ENCODE measurements at regions not wholly inside any gene's neighbourhood (a gene's known extent, or its start where the extent isn't known, plus 50 kb on each side); places are given as distances from the start of the nearest gene placed in this dataset.

GRCh38 chr12:126998747-126999285, 1268.2 kb upstream of the TMEM132C start:
- H3K4me3 ChIP-seq (ENCODE audit: low read depth, low read length), result no peak overlapping the region
- TF ChIP-seq, protein P1, sequence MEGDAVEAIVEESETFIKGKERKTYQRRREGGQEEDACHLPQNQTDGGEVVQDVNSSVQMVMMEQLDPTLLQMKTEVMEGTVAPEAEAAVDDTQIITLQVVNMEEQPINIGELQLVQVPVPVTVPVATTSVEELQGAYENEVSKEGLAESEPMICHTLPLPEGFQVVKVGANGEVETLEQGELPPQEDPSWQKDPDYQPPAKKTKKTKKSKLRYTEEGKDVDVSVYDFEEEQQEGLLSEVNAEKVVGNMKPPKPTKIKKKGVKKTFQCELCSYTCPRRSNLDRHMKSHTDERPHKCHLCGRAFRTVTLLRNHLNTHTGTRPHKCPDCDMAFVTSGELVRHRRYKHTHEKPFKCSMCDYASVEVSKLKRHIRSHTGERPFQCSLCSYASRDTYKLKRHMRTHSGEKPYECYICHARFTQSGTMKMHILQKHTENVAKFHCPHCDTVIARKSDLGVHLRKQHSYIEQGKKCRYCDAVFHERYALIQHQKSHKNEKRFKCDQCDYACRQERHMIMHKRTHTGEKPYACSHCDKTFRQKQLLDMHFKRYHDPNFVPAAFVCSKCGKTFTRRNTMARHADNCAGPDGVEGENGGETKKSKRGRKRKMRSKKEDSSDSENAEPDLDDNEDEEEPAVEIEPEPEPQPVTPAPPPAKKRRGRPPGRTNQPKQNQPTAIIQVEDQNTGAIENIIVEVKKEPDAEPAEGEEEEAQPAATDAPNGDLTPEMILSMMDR (conservative IDR thresholded peaks at IDR 0.05; ENCODE audit: low read depth, low read length), result no peak
- DNase-seq (ENCODE audit: low read depth), result no peak

- H3K4me3 ChIP-seq (ENCODE audit: low read depth, low read length), result no peak overlapping the region
- TF ChIP-seq, protein P1 (conservative IDR thresholded peaks at IDR 0.05; ENCODE audit: low read depth, low read length), result no peak
- no peak for DNase-seq (ENCODE audit: low read depth)
These were observed 1267.6 kb upstream of the TMEM132C start for GRCh38 chr12:126999352-126999751.

DNA sequence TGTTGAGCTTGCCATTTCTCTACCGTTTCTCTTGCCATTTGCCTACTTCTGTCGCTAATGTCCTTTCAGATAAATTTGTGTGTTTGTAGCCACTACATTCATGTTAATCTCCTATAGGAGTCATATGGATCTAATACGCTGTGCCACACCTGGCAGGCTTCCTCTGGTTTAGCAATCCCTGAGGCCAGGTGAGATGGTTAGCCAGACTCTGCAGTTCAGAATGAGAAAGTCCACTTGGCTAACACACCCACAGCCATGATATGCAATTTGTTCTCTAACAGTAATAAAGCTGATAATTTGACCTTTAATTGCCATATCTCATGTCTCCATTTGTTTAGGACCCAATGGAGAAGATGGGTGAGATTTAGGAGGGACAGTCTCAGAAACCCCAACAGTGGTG, 1261.6 kb upstream of the TMEM132C start:
- H3K4me3 ChIP-seq (ENCODE audit: low read depth, low read length), result no peak overlapping the region
- TF ChIP-seq, protein P1 (conservative IDR thresholded peaks at IDR 0.05; ENCODE audit: low read depth, low read length), result no peak
- no peak for DNase-seq (ENCODE audit: low read depth)

DNA sequence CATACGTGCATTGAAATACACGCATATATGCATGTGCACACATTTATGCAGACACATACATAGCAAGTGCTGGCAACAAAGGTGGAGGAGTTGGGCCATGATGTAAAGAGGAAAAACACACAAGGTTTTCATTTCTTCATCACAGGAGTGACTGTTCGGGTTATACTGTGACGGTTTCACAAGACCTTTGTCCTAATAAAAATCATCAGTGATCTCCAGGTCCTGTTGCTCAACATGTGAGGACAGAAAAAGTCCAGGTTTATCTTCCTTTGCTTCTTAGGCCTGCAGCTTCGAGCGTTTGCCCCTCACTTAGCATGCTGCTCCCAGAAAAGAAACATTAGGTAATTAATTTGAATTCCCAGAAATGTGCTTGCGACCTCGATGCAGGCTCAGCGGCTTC, 1260.0 kb upstream of the TMEM132C start:
- H3K4me3 ChIP-seq (ENCODE audit: low read depth, low read length), result no peak overlapping the region
- TF ChIP-seq, protein P1 (conservative IDR thresholded peaks at IDR 0.05; ENCODE audit: low read depth, low read length), result no peak
- DNase-seq (ENCODE audit: low read depth), result no peak

GRCh38 chr12:127008755-127009403, 1258.1 kb upstream of the TMEM132C start:
- no peak for DNase-seq (ENCODE audit: low read depth)
- H3K4me3 ChIP-seq (ENCODE audit: low read depth, low read length), result no peak overlapping the region
- TF ChIP-seq, protein P1 (conservative IDR thresholded peaks at IDR 0.05; ENCODE audit: low read depth, low read length), result no peak

GRCh38 chr12:127012109-127012508, 1254.9 kb upstream of the TMEM132C start:
- no peak overlapping the region for H3K4me3 ChIP-seq (ENCODE audit: low read depth, low read length)
- TF ChIP-seq, protein P1 (conservative IDR thresholded peaks at IDR 0.05; ENCODE audit: low read depth, low read length), result no peak
- DNase-seq (ENCODE audit: low read depth), result no peak

DNA sequence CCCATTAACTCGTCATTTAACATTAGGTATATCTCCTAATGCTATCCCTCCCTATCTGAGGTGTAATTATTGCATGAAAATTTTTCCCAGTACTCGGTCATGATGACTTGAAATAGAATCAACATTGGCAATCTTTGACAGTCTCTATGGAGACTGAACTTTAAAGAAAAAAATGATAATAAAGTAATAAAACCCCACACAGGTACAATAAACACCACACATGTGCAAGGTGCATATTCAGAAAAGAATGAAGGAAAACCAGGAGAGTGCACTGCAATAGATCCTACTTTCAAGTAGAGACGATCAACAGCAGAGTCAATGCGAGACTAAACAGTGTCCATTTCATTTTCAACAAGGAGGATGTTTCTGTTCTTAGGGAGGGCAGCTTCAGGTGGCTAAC, 1253.8 kb upstream of the TMEM132C start:
- TF ChIP-seq, protein P1 (conservative IDR thresholded peaks at IDR 0.05; ENCODE audit: low read depth, low read length), result no peak
- no peak overlapping the region for H3K4me3 ChIP-seq (ENCODE audit: low read depth, low read length)
- DNase-seq (ENCODE audit: low read depth), result no peak
